ENCODE measurements at regions not wholly inside any gene's neighbourhood (a gene's known extent, or its start where the extent isn't known, plus 50 kb on each side); places are given as distances from the start of the nearest gene placed in this dataset.

DNA sequence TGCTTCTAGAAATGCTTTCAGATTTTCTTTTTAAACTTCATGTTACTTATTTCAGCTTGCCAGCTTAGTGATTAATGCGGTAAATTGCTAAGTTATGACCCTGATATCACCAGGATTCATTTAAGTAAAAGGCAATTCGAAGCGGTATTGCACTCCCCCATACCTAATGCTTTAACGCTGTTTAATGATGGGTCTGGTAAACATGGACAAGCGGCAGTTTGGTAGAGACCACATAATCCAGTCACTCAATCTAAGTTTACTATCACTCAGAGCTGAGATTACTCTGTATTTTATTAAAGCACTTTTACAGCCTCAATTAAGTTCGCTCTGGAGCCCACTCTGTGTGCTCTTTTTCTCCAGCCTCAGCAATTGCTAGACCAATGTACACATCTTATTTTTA is 118.2 kb upstream of the SCN7A start:
- WGBS (ENCODE audit: insufficient coverage, insufficient replicate concordance, low lambda C conversion rate, missing lambda C conversion rate): 52% methylated on average over 6 of the region's 6 CpGs
- no peaks in the 10 kb centered on the region for H4K20me1 ChIP-seq (ENCODE audit: control insufficient read depth, insufficient read depth)
- no peak for ATAC-seq
- H3K36me3 ChIP-seq (ENCODE audit: control insufficient read depth in 2 of 2, insufficient read depth in 2 of 2, low read length in 1 of 2): no peaks in the 10 kb centered on the region
- intact Hi-C loops (cut with micrococcal nuclease; ENCODE audit: unreplicated experiment): no loop called here
- H3K9me3 ChIP-seq (replicated peaks; ENCODE audit: control insufficient read depth, insufficient read depth, low read length): no peaks in the 10 kb centered on the region
- TF ChIP-seq, protein P1, sequence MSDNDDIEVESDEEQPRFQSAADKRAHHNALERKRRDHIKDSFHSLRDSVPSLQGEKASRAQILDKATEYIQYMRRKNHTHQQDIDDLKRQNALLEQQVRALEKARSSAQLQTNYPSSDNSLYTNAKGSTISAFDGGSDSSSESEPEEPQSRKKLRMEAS (IDR thresholded peaks at IDR 0.05; ENCODE audit: low read depth, low read length): no peak
- TF ChIP-seq ZZZ3 (IDR thresholded peaks at IDR 0.05; ENCODE audit: control insufficient read depth, insufficient read length, low read depth) (no peak), BHLHE40 (IDR thresholded peaks at IDR 0.05; ENCODE audit: borderline replicate concordance in 1 of 2, low read depth in 2 of 2, low read length in 1 of 2) (no peak), FOS (IDR thresholded peaks at IDR 0.05; ENCODE audit: borderline replicate concordance, extremely low read depth, insufficient read length) (no peak), RELA (IDR thresholded peaks at IDR 0.05; ENCODE audit: borderline replicate concordance, partially characterized antibody) (no peak), DPF2 (IDR thresholded peaks at IDR 0.05) (no peak)
- TF ChIP-seq, protein P2, sequence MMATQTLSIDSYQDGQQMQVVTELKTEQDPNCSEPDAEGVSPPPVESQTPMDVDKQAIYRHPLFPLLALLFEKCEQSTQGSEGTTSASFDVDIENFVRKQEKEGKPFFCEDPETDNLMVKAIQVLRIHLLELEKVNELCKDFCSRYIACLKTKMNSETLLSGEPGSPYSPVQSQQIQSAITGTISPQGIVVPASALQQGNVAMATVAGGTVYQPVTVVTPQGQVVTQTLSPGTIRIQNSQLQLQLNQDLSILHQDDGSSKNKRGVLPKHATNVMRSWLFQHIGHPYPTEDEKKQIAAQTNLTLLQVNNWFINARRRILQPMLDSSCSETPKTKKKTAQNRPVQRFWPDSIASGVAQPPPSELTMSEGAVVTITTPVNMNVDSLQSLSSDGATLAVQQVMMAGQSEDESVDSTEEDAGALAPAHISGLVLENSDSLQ (IDR thresholded peaks at IDR 0.05): no peak
- no TSS peak for BruUV-seq (replicated peaks)
- no peak overlapping the region for H3K4me2 ChIP-seq (ENCODE audit: control insufficient read depth, insufficient read depth)
- ChIA-PET SMC1A (ENCODE audit: uncharacterized antibody, unreplicated experiment) (no interaction called here), CTCF (interaction anchor here (0.6 kb wide), 1 partner anchor 54 kb away, joined by 3 read pairs; no protein-coding TSS in a partner anchor), POLR2A (no interaction called here), RAD21 (ENCODE audit: unreplicated experiment) (no interaction called here)
- no peak for FAIRE-seq
- H3K4me3 ChIP-seq: no peak overlapping the region
- H3K79me2 ChIP-seq (ENCODE audit: control insufficient read depth, insufficient read depth, low read length): no peaks in the 10 kb centered on the region
- H3K9ac ChIP-seq (ENCODE audit: control insufficient read depth, insufficient read depth, low read length): no peak overlapping the region
- in situ Hi-C loops (cut with MboI): no loop called here
- no peaks in the 10 kb centered on the region; a peak in 1 of 4 replicates for H3K27me3 ChIP-seq (replicated peaks in 1 of 2; ENCODE audit: control insufficient read depth in 2 of 2, insufficient read depth in 2 of 2, low read length in 1 of 2)
- no peak overlapping the region for H3K27ac ChIP-seq (ENCODE audit: control insufficient read depth, insufficient read depth)
- no peaks in the 10 kb centered on the region for H3K4me1 ChIP-seq (ENCODE audit: control insufficient read depth, insufficient read depth, low read length)
- no peak for DNase-seq (ENCODE audit: low read depth, low spot score)
- H2AFZ ChIP-seq (ENCODE audit: control insufficient read depth, low read depth, low read length): no peak overlapping the region

DNA sequence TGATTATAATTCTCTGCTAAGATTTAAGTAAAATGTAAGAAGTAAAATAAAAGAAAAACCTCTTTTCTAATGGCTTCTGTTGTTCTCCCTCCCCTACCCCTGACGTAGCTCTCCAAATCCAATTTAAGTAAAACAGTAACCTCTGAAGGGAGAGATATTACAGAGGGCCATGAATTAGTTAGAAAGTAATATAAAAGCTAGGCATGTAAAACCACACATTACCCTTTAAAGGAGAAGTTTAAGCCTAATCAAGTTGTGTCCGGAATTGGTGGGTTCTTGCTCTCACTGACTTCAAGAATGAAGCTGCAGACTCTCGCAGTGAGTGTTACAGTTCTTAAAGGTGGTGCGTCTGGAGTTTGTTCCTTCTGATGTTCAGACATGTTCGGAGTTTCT is 116.9 kb upstream of the SCN7A start:
- no peak overlapping the region for H3K4me3 ChIP-seq
- H3K36me3 ChIP-seq (ENCODE audit: control insufficient read depth in 2 of 2, insufficient read depth in 2 of 2, low read length in 1 of 2): no peaks in the 10 kb centered on the region
- WGBS (ENCODE audit: insufficient coverage, insufficient replicate concordance, low lambda C conversion rate, missing lambda C conversion rate): 15% methylated on average over 5 of the region's 5 CpGs
- H3K79me2 ChIP-seq (ENCODE audit: control insufficient read depth, insufficient read depth, low read length): no peaks in the 10 kb centered on the region
- BruUV-seq (replicated peaks): no TSS peak
- POLR2A ChIA-PET: no interaction called here
- in situ Hi-C loops (cut with MboI) (no loop called here), intact Hi-C loops (cut with micrococcal nuclease; ENCODE audit: unreplicated experiment) (no loop called here)
- no peak overlapping the region for H3K9ac ChIP-seq (ENCODE audit: control insufficient read depth, insufficient read depth, low read length)
- FAIRE-seq (no peak), ATAC-seq (no peak), DNase-seq (ENCODE audit: low read depth, low spot score) (no peak)
- RAD21 ChIA-PET (ENCODE audit: unreplicated experiment): no interaction called here
- SMC1A ChIA-PET (ENCODE audit: uncharacterized antibody, unreplicated experiment): no interaction called here
- no peak overlapping the region for H2AFZ ChIP-seq (ENCODE audit: control insufficient read depth, low read depth, low read length)
- CTCF ChIA-PET: no interaction called here
- H3K27ac ChIP-seq (ENCODE audit: control insufficient read depth, insufficient read depth): no peak overlapping the region
- no peaks in the 10 kb centered on the region; a peak in 1 of 4 replicates for H3K27me3 ChIP-seq (replicated peaks in 1 of 2; ENCODE audit: control insufficient read depth in 2 of 2, insufficient read depth in 2 of 2, low read length in 1 of 2)
- no peaks in the 10 kb centered on the region for H3K4me1 ChIP-seq (ENCODE audit: control insufficient read depth, insufficient read depth, low read length)
- H3K9me3 ChIP-seq (replicated peaks; ENCODE audit: control insufficient read depth, insufficient read depth, low read length): no peaks in the 10 kb centered on the region
- H3K4me2 ChIP-seq (ENCODE audit: control insufficient read depth, insufficient read depth): no peak overlapping the region
- H4K20me1 ChIP-seq (ENCODE audit: control insufficient read depth, insufficient read depth): no peaks in the 10 kb centered on the region
- TF ChIP-seq SUZ12 (IDR thresholded peaks at IDR 0.05; ENCODE audit: unreplicated experiment) (no peak), MTA3 (IDR thresholded peaks at IDR 0.05; ENCODE audit: borderline replicate concordance, low read length) (no peak), MEF2A (IDR thresholded peaks at IDR 0.05; ENCODE audit: insufficient read depth, low read depth, low read length) (no peak)
- TF ChIP-seq, protein P3, sequence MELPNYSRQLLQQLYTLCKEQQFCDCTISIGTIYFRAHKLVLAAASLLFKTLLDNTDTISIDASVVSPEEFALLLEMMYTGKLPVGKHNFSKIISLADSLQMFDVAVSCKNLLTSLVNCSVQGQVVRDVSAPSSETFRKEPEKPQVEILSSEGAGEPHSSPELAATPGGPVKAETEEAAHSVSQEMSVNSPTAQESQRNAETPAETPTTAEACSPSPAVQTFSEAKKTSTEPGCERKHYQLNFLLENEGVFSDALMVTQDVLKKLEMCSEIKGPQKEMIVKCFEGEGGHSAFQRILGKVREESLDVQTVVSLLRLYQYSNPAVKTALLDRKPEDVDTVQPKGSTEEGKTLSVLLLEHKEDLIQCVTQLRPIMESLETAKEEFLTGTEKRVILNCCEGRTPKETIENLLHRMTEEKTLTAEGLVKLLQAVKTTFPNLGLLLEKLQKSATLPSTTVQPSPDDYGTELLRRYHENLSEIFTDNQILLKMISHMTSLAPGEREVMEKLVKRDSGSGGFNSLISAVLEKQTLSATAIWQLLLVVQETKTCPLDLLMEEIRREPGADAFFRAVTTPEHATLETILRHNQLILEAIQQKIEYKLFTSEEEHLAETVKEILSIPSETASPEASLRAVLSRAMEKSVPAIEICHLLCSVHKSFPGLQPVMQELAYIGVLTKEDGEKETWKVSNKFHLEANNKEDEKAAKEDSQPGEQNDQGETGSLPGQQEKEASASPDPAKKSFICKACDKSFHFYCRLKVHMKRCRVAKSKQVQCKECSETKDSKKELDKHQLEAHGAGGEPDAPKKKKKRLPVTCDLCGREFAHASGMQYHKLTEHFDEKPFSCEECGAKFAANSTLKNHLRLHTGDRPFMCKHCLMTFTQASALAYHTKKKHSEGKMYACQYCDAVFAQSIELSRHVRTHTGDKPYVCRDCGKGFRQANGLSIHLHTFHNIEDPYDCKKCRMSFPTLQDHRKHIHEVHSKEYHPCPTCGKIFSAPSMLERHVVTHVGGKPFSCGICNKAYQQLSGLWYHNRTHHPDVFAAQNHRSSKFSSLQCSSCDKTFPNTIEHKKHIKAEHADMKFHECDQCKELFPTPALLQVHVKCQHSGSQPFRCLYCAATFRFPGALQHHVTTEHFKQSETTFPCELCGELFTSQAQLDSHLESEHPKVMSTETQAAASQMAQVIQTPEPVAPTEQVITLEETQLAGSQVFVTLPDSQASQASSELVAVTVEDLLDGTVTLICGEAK (IDR thresholded peaks at IDR 0.05; ENCODE audit: borderline replicate concordance): no peak
